ENCODE measurements at regions not wholly inside any gene's neighbourhood (a gene's known extent, or its start where the extent isn't known, plus 50 kb on each side); places are given as distances from the start of the nearest gene placed in this dataset.

- TF ChIP-seq ZNF274 (IDR thresholded peaks at IDR 0.05; ENCODE audit: low read depth, low read length) (no peak), YY1 (IDR thresholded peaks at IDR 0.05; ENCODE audit: insufficient read depth, insufficient read length) (no peak), SUZ12 (IDR thresholded peaks at IDR 0.05; ENCODE audit: extremely low read depth, insufficient read depth, insufficient read length) (no peak)
Observed at GRCh38 chr10:9814285-9814864, 1203.3 kb upstream of the CELF2 start.
